BE2C (cell line): ENCODE measurements at regions not wholly inside any gene's neighbourhood (a gene's known extent, or its start where the extent isn't known, plus 50 kb on each side); places are given as distances from the start of the nearest gene placed in this dataset.

Source experiments
- DNase-seq: peaks from one replicate; pipeline ENCODE4 v3.0.0-alpha.2; 2020
- H3K27me3 ChIP-seq: fragments of 250-450 bp; sonication (Bioruptor Pico); 2 replicates; pipeline ENCODE4 v1.5.1; 2020; ENCODE audit warnings: mild to moderate bottlenecking
- H3K36me3 ChIP-seq: fragments of 250-450 bp; sonication (Bioruptor Pico); 2 replicates; pipeline ENCODE4 v1.5.1; 2020; ENCODE audit warnings: mild to moderate bottlenecking
- H3K4me1 ChIP-seq: fragments of 250-450 bp; sonication (Bioruptor Pico); 2 replicates; pipeline ENCODE4 v1.5.1; 2020
- H3K4me3 ChIP-seq: 2 replicates; pipeline ENCODE4 v1.5.1; 2011; ENCODE audit warnings: low read depth, low read length
- H3K9me3 ChIP-seq: fragments of 250-450 bp; sonication (Bioruptor Pico); 2 replicates; pipeline ENCODE4 v1.5.1; 2020
- TF ChIP-seq, protein P1 (sequence below): IDR thresholded peaks from 2 replicates; pipeline ENCODE4 v1.5.1; 2012; ENCODE audit warnings: mild to moderate bottlenecking, low read depth, low read length

- DNase-seq = no peak
- no peaks in the 10 kb centered on the region for H3K36me3 ChIP-seq
- no peak overlapping the region for H3K4me3 ChIP-seq
- no peaks in the 10 kb centered on the region; the same call in 1 of the 2 replicates for H3K4me1 ChIP-seq
- H3K27me3 ChIP-seq = no peaks in the 10 kb centered on the region
- H3K9me3 ChIP-seq = no peaks in the 10 kb centered on the region
- TF ChIP-seq, protein P1, sequence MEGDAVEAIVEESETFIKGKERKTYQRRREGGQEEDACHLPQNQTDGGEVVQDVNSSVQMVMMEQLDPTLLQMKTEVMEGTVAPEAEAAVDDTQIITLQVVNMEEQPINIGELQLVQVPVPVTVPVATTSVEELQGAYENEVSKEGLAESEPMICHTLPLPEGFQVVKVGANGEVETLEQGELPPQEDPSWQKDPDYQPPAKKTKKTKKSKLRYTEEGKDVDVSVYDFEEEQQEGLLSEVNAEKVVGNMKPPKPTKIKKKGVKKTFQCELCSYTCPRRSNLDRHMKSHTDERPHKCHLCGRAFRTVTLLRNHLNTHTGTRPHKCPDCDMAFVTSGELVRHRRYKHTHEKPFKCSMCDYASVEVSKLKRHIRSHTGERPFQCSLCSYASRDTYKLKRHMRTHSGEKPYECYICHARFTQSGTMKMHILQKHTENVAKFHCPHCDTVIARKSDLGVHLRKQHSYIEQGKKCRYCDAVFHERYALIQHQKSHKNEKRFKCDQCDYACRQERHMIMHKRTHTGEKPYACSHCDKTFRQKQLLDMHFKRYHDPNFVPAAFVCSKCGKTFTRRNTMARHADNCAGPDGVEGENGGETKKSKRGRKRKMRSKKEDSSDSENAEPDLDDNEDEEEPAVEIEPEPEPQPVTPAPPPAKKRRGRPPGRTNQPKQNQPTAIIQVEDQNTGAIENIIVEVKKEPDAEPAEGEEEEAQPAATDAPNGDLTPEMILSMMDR = no peak
Observed at GRCh38 chr6:15985379-15985959, 143.4 kb upstream of the MYLIP start.

DNA sequence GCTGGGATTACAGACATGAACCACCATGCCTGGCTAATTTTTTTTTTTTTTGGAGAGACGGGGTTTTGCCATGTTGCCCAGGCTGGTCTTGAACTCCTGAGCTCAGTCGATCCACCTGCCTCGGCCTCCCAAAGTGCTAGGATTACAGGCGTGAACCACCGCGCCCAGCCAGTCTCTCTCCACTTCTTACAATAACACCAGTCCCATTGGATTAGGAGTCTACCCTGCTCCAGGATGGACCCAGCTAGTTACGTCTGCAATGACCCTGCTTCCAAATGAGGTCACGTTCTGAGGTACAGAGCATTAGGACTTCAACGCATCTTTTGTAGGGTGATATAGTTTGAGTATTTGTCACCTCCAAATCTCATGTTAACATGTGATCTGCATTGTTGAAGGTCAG lies 146.9 kb upstream of the MYLIP start:
- Histone ChIP-seq H3K27me3 (no peaks in the 10 kb centered on the region), H3K36me3 (no peaks in the 10 kb centered on the region), H3K4me3 (no peak overlapping the region), H3K9me3 (no peaks in the 10 kb centered on the region; the same call in 1 of the 2 replicates), H3K4me1 (no peaks in the 10 kb centered on the region)
- no peak for DNase-seq
- TF ChIP-seq, protein P1 = no peak

- no peak overlapping the region for H3K4me3 ChIP-seq
- H3K4me1 ChIP-seq = no peaks in the 10 kb centered on the region
- H3K36me3 ChIP-seq = no peaks in the 10 kb centered on the region
- TF ChIP-seq, protein P1 = no peak
- DNase-seq = no peak
- no peaks in the 10 kb centered on the region for H3K27me3 ChIP-seq
- H3K9me3 ChIP-seq = no peaks in the 10 kb centered on the region; the same call in 1 of the 2 replicates
Observed at GRCh38 chr6:15980801-15981200, 148.1 kb upstream of the MYLIP start.

- H3K36me3 ChIP-seq = no peaks in the 10 kb centered on the region
- DNase-seq = no peak
- H3K27me3 ChIP-seq = no peaks in the 10 kb centered on the region
- no peak overlapping the region for H3K4me3 ChIP-seq
- TF ChIP-seq, protein P1 = no peak
- H3K9me3 ChIP-seq = no peaks in the 10 kb centered on the region; the same call in 1 of the 2 replicates
- H3K4me1 ChIP-seq = no peaks in the 10 kb centered on the region
Observed at GRCh38 chr6:15978426-15978825, 150.5 kb upstream of the MYLIP start.

DNA sequence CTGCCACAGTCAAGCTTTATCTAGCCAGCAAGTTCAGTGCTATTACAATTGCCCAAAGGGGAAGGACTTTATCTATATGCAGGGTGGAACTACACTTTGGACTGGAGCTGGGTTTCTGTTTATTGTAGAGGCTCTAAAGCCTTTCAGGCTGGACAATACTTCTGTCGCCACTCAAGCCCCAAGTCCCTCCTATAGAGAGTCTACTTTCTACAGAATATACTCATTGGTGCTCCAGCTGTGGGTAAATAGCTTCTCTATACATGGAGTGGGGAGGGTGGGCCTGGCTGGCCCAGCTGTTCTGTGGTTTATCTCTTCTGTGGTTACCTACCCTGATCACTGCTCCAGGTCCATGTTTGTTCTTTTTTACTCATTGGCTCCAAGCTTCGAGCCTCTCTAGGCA lies 151.8 kb upstream of the MYLIP start:
- Histone ChIP-seq H3K4me3 (no peak overlapping the region), H3K9me3 (no peaks in the 10 kb centered on the region; the same call in 1 of the 2 replicates), H3K4me1 (no peaks in the 10 kb centered on the region), H3K27me3 (no peaks in the 10 kb centered on the region), H3K36me3 (no peaks in the 10 kb centered on the region)
- no peak for DNase-seq
- TF ChIP-seq, protein P1 = no peak

DNA sequence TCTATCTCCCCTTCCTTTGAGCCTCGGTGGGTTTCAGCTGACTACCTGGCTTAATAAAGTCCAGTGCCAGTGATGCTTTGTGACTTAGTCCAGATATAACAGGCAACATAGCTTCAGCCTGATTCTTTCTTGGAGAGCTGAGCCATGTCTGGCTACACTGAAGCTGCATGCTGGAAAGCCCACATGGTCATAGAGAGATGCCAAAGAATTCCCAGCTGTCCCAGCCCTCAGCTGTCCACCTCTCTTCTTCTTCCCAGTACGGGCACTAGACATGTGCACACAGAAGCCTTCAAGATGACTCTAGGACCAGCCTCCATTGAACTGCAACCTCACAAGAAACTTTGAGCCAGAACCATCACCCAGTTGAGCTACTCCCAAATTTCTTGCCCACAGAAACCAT lies 154.1 kb upstream of the MYLIP start:
- no peaks in the 10 kb centered on the region for H3K36me3 ChIP-seq
- no peak overlapping the region for H3K4me3 ChIP-seq
- no peak for DNase-seq
- H3K9me3 ChIP-seq = no peaks in the 10 kb centered on the region; the same call in 1 of the 2 replicates
- H3K27me3 ChIP-seq = no peaks in the 10 kb centered on the region
- H3K4me1 ChIP-seq = no peaks in the 10 kb centered on the region
- TF ChIP-seq, protein P1 = no peak
